ENCODE measurements at regions not wholly inside any gene's neighbourhood (a gene's known extent, or its start where the extent isn't known, plus 50 kb on each side); places are given as distances from the start of the nearest gene placed in this dataset.

DNA sequence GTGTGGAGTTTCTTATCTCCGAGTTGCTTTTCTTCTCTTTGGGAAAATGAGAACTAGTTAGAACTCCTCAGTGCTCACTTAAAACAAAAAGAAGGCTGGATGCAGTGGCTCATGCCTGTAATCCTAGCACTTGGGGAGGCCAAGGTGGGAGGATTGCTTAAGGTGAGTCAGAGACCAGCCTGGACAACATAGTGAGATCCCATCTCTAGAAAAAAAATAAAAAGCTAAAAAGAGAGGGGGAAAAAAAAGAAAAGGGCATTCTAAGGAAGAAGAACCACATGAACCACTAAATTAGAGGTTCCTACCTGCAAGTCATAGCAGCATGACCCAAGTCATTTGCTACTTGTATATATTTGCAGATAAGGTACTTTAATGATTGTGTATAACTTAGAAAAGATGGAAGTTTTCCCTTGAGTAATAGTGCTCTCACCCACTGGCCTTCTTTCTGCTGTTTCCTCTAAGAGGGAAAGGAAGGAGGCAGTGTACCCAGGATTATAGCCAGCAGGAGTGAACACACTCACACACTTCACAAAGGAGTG lies 87.8 kb downstream of the CCDC71L start:
- TF ChIP-seq, protein P1, sequence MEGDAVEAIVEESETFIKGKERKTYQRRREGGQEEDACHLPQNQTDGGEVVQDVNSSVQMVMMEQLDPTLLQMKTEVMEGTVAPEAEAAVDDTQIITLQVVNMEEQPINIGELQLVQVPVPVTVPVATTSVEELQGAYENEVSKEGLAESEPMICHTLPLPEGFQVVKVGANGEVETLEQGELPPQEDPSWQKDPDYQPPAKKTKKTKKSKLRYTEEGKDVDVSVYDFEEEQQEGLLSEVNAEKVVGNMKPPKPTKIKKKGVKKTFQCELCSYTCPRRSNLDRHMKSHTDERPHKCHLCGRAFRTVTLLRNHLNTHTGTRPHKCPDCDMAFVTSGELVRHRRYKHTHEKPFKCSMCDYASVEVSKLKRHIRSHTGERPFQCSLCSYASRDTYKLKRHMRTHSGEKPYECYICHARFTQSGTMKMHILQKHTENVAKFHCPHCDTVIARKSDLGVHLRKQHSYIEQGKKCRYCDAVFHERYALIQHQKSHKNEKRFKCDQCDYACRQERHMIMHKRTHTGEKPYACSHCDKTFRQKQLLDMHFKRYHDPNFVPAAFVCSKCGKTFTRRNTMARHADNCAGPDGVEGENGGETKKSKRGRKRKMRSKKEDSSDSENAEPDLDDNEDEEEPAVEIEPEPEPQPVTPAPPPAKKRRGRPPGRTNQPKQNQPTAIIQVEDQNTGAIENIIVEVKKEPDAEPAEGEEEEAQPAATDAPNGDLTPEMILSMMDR (IDR thresholded peaks at IDR 0.05), result no peak
- no peak for TF ChIP-seq POLR2A (IDR thresholded peaks at IDR 0.05)
